ENCODE measurements at regions not wholly inside any gene's neighbourhood (a gene's known extent, or its start where the extent isn't known, plus 50 kb on each side); places are given as distances from the start of the nearest gene placed in this dataset.
"Not testable (repeated sequence)": the region's sequence is repeated elsewhere in the genome, so short reads cannot be mapped to it uniquely, and the experiment has no call there.

DNA sequence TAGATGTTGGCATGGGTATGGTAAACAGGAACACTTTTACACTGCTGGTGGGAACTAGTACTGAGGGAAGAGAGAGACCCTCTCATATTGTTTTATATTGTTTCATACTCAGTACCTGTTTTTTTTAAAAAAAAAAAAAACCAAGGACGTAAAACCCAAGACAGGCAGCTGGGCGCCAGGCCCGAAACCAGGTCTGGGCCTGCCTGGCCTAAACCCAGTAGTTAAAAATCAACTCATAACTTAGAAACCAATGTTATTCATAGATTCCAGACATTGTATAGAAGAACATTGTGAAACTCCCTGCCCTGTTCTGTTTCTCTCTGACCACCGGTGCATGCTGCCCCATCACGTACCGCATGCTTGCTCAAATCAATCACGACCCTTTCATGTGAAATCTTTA lies 125.5 kb downstream of the FAM170A start:
- TF ChIP-seq CTCF, POLR2A (IDR thresholded peaks at IDR 0.05): not testable (repeated sequence)

Measured in uterus (tissue), 2 donors.